ENCODE measurements at regions not wholly inside any gene's neighbourhood (a gene's known extent, or its start where the extent isn't known, plus 50 kb on each side); places are given as distances from the start of the nearest gene placed in this dataset.

DNA sequence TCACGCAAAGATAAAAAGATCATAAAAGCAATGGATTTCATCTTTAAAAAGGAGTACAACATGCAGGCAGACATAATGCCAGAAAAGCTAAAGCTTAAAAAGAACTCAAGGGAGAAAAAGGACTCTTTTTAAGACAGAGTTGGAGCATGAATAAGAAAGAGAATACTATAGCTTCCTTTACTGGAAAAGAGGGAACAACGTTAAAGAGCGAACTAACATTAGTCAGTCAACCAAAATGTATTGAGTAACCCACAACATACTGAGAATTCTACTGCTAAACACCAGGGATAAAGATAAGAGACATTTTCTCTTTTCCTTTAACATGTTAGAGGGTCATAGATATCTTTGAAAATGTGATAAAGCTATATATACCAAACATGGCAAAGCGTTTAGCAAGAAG lies 182.0 kb downstream of the DUSP10 start:
- TF ChIP-seq TARDBP (IDR thresholded peaks at IDR 0.05), result no peak
- TF ChIP-seq SUZ12 (IDR thresholded peaks at IDR 0.05), result no peak
- TF ChIP-seq BHLHE40 (IDR thresholded peaks at IDR 0.05; ENCODE audit: borderline replicate concordance), result no peak
- no peak for TF ChIP-seq ARNT (IDR thresholded peaks at IDR 0.05)
- no peak for TF ChIP-seq NFRKB (IDR thresholded peaks at IDR 0.05)
- no peak for TF ChIP-seq LEF1 (IDR thresholded peaks at IDR 0.05; ENCODE audit: borderline replicate concordance)
- TF ChIP-seq HDGF (IDR thresholded peaks at IDR 0.05; ENCODE audit: borderline replicate concordance), result no peak

Measured in HEK293T (cell line).